HUES64 (cell line): ENCODE measurements at regions not wholly inside any gene's neighbourhood (a gene's known extent, or its start where the extent isn't known, plus 50 kb on each side); places are given as distances from the start of the nearest gene placed in this dataset.

ENCODE experiments used
- H3K27ac ChIP-seq: 2 replicates; pipeline ENCODE4 v1.7.0; 2013; ENCODE audit warnings: low read depth, low read length, inconsistent platforms
- H3K27me3 ChIP-seq: 2 replicates; pipeline ENCODE4 v1.6.1; 2013; ENCODE audit warnings: mild to moderate bottlenecking, low read length; ENCODE audit not compliant: insufficient read depth
- H3K36me3 ChIP-seq: 2 replicates; pipeline ENCODE4 v1.6.1; 2013; ENCODE audit warnings: mild to moderate bottlenecking, low read length; ENCODE audit not compliant: insufficient read depth
- H3K4me1 ChIP-seq: 2 replicates; pipeline ENCODE4 v1.6.1; 2013; ENCODE audit warnings: mild to moderate bottlenecking, low read length, moderate library complexity; ENCODE audit not compliant: insufficient read depth
- H3K4me3 ChIP-seq: 2 replicates; pipeline ENCODE4 v1.5.1; 2013; ENCODE audit warnings: mild to moderate bottlenecking, low read length, moderate library complexity
- H3K9ac ChIP-seq: 2 replicates; pipeline ENCODE4 v1.6.1; 2013; ENCODE audit warnings: mild to moderate bottlenecking, low read depth, low read length
- H3K9me3 ChIP-seq: 2 replicates; pipeline ENCODE4 v1.6.1; 2013; ENCODE audit warnings: low read depth, low read length; ENCODE audit not compliant: insufficient read depth
- WGBS: fragments of 150-250, 120-280 bp; methylation state at CpG from one replicate; pipeline ENCODE4 v1.1.7; 2013; ENCODE audit warnings: missing lambda C conversion rate; 5-methylcytosine and 5-hydroxymethylcytosine counted together

GRCh38 chr4:134145369-134145768 lies 56.2 kb downstream of the PABPC4L start:
- H3K4me3 ChIP-seq = no peak overlapping the region
- no peaks in the 10 kb centered on the region for H3K36me3 ChIP-seq
- no peaks in the 10 kb centered on the region for H3K27me3 ChIP-seq
- no peak overlapping the region for H3K9ac ChIP-seq
- H3K9me3 ChIP-seq = peaks cover 5% of the 10 kb centered on the region; the same call in 1 of the 2 replicates
- no peak overlapping the region for H3K27ac ChIP-seq
- WGBS = no CpG with 5 or more reads among the region's 2 CpGs
- peaks cover 16% of the 10 kb centered on the region for H3K4me1 ChIP-seq

- no peaks in the 10 kb centered on the region for H3K36me3 ChIP-seq
- H3K4me3 ChIP-seq = no peak overlapping the region
- H3K27ac ChIP-seq = no peak overlapping the region
- 91% methylated on average over 2 of the region's 2 CpGs for WGBS
- peaks cover 13% of the 10 kb centered on the region for H3K4me1 ChIP-seq
- H3K9me3 ChIP-seq = peaks cover 5% of the 10 kb centered on the region; the same call in 1 of the 2 replicates
- no peaks in the 10 kb centered on the region for H3K27me3 ChIP-seq
- H3K9ac ChIP-seq = no peak overlapping the region
These were observed 57.3 kb downstream of the PABPC4L start for GRCh38 chr4:134144337-134144736.

GRCh38 chr4:134141728-134142127 lies 59.9 kb downstream of the PABPC4L start:
- Histone ChIP-seq H3K4me1 (peaks cover 8% of the 10 kb centered on the region), H3K9ac (no peak overlapping the region), H3K36me3 (no peaks in the 10 kb centered on the region), H3K9me3 (peaks cover 4% of the 10 kb centered on the region; the same call in 1 of the 2 replicates), H3K27ac (no peak overlapping the region), H3K27me3 (no peaks in the 10 kb centered on the region), H3K4me3 (no peak overlapping the region)
- WGBS = 97% methylated on average over 2 of the region's 2 CpGs

- no peak overlapping the region for H3K9ac ChIP-seq
- no peaks in the 10 kb centered on the region for H3K27me3 ChIP-seq
- WGBS = 94% methylated on average over 1 of the region's 1 CpG
- H3K27ac ChIP-seq = no peak overlapping the region
- H3K9me3 ChIP-seq = no peaks in the 10 kb centered on the region
- no peak overlapping the region for H3K4me3 ChIP-seq
- no peaks in the 10 kb centered on the region for H3K36me3 ChIP-seq
- no peaks in the 10 kb centered on the region for H3K4me1 ChIP-seq
These were observed 62.4 kb downstream of the PABPC4L start for GRCh38 chr4:134139188-134139587.

GRCh38 chr4:134132086-134132783 lies 69.4 kb downstream of the PABPC4L start:
- Histone ChIP-seq H3K4me1 (no peaks in the 10 kb centered on the region), H3K27ac (no peak overlapping the region), H3K27me3 (no peaks in the 10 kb centered on the region), H3K9ac (no peak overlapping the region), H3K9me3 (no peaks in the 10 kb centered on the region), H3K36me3 (no peaks in the 10 kb centered on the region), H3K4me3 (no peak overlapping the region)
- 93% methylated on average over 3 of the region's 3 CpGs for WGBS

- Histone ChIP-seq H3K36me3 (no peaks in the 10 kb centered on the region), H3K9me3 (no peaks in the 10 kb centered on the region), H3K9ac (no peak overlapping the region), H3K4me1 (no peaks in the 10 kb centered on the region), H3K27me3 (no peaks in the 10 kb centered on the region), H3K27ac (no peak overlapping the region), H3K4me3 (no peak overlapping the region)
- 94% methylated on average over 5 of the region's 5 CpGs for whole genome bisulfite sequencing
These were observed 74.6 kb downstream of the PABPC4L start for GRCh38 chr4:134126955-134127354.

- Histone ChIP-seq H3K9me3 (no peaks in the 10 kb centered on the region), H3K27me3 (no peaks in the 10 kb centered on the region), H3K9ac (no peak overlapping the region), H3K4me3 (no peak overlapping the region), H3K4me1 (no peaks in the 10 kb centered on the region), H3K36me3 (no peaks in the 10 kb centered on the region), H3K27ac (no peak overlapping the region)
- WGBS = 80% methylated on average over 1 of the region's 1 CpG
These were observed 75.5 kb downstream of the PABPC4L start for GRCh38 chr4:134126000-134126560.

- Histone ChIP-seq H3K4me3 (no peak overlapping the region), H3K27me3 (no peaks in the 10 kb centered on the region), H3K9me3 (no peaks in the 10 kb centered on the region), H3K9ac (no peak overlapping the region), H3K4me1 (0 out of 2 replicates have a peak, but pooled peaks cover 3% of the 10 kb centered on the region), H3K36me3 (no peaks in the 10 kb centered on the region), H3K27ac (no peak overlapping the region)
- no CpG with 5 or more reads among the region's 1 CpG for WGBS
These were observed 78.7 kb downstream of the PABPC4L start for GRCh38 chr4:134122903-134123302.

GRCh38 chr4:134117392-134118183 lies 84.0 kb downstream of the PABPC4L start:
- H3K9me3 ChIP-seq = no peaks in the 10 kb centered on the region
- WGBS = 89% methylated on average over 2 of the region's 2 CpGs

GRCh38 chr4:134089885-134090284 lies 111.7 kb downstream of the PABPC4L start:
- WGBS = 92% methylated on average over 3 of the region's 3 CpGs
- H3K36me3 ChIP-seq = no peaks in the 10 kb centered on the region

More at GRCh38 chr4:134117392-134118183, 84.0 kb downstream of the PABPC4L start:
- Histone ChIP-seq H3K27ac (no peak overlapping the region), H3K4me1 (0 out of 2 replicates have a peak, but pooled peaks cover 3% of the 10 kb centered on the region), H3K36me3 (no peaks in the 10 kb centered on the region), H3K4me3 (no peak overlapping the region), H3K9ac (no peak overlapping the region), H3K27me3 (no peaks in the 10 kb centered on the region)

GRCh38 chr4:134085496-134085895 lies 116.1 kb downstream of the PABPC4L start:
- H3K9me3 ChIP-seq = no peaks in the 10 kb centered on the region

More at GRCh38 chr4:134089885-134090284, 111.7 kb downstream of the PABPC4L start:
- H3K4me3 ChIP-seq = no peak overlapping the region
- no peak overlapping the region for H3K27ac ChIP-seq
- no peak overlapping the region for H3K9ac ChIP-seq
- H3K4me1 ChIP-seq = peaks cover 14% of the 10 kb centered on the region
- H3K9me3 ChIP-seq = no peaks in the 10 kb centered on the region
- no peaks in the 10 kb centered on the region for H3K27me3 ChIP-seq

More at GRCh38 chr4:134085496-134085895, 116.1 kb downstream of the PABPC4L start:
- WGBS = 85% methylated on average over 2 of the region's 2 CpGs
- no peak overlapping the region; the same call in 1 of the 2 replicates for H3K4me3 ChIP-seq
- no peak overlapping the region for H3K9ac ChIP-seq
- no peaks in the 10 kb centered on the region for H3K27me3 ChIP-seq
- H3K36me3 ChIP-seq = no peaks in the 10 kb centered on the region
- H3K4me1 ChIP-seq = peaks cover 18% of the 10 kb centered on the region
- no peak overlapping the region for H3K27ac ChIP-seq
